ENCODE measurements at regions not wholly inside any gene's neighbourhood (a gene's known extent, or its start where the extent isn't known, plus 50 kb on each side); places are given as distances from the start of the nearest gene placed in this dataset.

DNA sequence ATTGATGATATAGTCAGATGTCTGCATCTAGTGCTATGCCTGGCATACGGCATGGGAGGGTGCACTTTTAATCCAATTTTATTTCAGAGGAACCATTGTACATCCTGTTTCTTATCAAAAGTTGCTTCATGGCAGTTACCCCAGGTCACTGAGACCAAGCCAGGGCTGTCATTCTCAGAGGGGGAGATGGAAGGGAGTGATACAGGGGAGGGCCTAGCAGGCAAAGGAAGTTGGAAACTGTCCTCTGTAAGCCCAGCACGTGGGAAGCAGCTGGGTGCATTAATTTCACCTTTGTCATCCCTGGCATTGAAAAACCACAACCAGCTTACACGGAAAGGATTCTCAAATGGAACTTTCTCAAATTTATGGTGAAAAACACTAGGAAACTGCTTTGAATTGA is 458.7 kb upstream of the ADAMTS5 start:
- intact Hi-C loops (cut with DNase I), result loop anchor here (10.0 kb wide), 2 partner anchors 139 to 1319 kb away; no protein-coding TSS in a partner anchor
- Histone ChIP-seq H3K4me3 (no peak overlapping the region), H3K27me3 (no peaks in the 10 kb centered on the region), H3K4me1 (peaks cover 8 to 39% of the 10 kb centered on the region in 2 donors), H3K27ac (peak overlapping the region; percentile 6 to 56), H3K9me3 (no peaks in the 10 kb centered on the region), H3K36me3 (no peaks in the 10 kb centered on the region)
- TF ChIP-seq, protein P1, sequence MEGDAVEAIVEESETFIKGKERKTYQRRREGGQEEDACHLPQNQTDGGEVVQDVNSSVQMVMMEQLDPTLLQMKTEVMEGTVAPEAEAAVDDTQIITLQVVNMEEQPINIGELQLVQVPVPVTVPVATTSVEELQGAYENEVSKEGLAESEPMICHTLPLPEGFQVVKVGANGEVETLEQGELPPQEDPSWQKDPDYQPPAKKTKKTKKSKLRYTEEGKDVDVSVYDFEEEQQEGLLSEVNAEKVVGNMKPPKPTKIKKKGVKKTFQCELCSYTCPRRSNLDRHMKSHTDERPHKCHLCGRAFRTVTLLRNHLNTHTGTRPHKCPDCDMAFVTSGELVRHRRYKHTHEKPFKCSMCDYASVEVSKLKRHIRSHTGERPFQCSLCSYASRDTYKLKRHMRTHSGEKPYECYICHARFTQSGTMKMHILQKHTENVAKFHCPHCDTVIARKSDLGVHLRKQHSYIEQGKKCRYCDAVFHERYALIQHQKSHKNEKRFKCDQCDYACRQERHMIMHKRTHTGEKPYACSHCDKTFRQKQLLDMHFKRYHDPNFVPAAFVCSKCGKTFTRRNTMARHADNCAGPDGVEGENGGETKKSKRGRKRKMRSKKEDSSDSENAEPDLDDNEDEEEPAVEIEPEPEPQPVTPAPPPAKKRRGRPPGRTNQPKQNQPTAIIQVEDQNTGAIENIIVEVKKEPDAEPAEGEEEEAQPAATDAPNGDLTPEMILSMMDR (IDR thresholded peaks at IDR 0.05), result no peak
- DNase-seq (ENCODE audit: low spot score in 2 of 2), result no peak

DNA sequence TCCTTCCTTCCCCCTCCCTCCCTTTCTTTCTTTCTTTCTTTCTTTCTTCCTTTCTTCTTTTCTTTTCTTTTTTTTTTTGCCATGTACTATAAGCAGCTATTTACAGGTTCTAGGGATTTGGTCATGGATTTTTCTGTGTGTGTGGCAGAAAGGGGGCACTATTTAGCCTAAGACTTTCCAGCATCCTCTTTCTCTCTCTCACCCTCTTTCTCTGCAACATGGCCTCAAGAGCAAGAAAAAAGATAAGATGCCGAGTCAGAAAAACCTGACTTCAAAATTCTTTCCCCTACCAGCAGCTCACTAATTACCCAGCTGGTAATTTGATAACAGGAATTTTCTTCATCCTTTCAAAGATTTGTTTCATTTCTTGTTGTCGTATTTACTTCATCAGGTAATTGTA is 458.3 kb upstream of the ADAMTS5 start:
- peaks cover 8 to 35% of the 10 kb centered on the region in 2 donors for H3K4me1 ChIP-seq
- peak overlapping the region; percentile 6 to 56 for H3K27ac ChIP-seq
- no peak for DNase-seq (ENCODE audit: low spot score in 2 of 2)
- H3K36me3 ChIP-seq, result no peaks in the 10 kb centered on the region
- TF ChIP-seq, protein P1 (IDR thresholded peaks at IDR 0.05), result no peak
- H3K4me3 ChIP-seq, result no peak overlapping the region
- no peaks in the 10 kb centered on the region for H3K9me3 ChIP-seq
- no peaks in the 10 kb centered on the region for H3K27me3 ChIP-seq
- intact Hi-C loops (cut with DNase I), result loop anchor here (10.0 kb wide), 2 partner anchors 140 to 1320 kb away; no protein-coding TSS in a partner anchor

DNA sequence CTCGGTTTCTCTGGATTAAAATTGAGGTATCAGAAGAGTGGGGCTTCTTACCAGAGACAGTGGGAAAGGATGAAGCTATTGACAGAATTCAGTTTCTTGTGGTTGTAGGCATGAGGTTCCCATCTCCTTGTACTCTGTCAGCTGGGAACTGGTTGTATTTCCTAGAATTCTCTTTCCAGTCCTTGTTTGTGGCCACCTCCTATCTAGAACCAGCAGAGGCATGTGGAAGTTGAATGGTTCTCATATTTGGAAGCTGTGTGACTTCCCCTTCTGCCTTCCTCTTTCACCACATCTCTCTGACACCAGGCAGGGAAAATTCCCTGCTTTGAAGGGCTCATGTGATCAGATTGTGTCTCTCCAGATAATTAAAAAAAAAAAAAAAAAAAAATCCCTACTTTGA is 457.7 kb upstream of the ADAMTS5 start:
- H3K27ac ChIP-seq, result peak overlapping the region; percentile 54 to 62

DNA sequence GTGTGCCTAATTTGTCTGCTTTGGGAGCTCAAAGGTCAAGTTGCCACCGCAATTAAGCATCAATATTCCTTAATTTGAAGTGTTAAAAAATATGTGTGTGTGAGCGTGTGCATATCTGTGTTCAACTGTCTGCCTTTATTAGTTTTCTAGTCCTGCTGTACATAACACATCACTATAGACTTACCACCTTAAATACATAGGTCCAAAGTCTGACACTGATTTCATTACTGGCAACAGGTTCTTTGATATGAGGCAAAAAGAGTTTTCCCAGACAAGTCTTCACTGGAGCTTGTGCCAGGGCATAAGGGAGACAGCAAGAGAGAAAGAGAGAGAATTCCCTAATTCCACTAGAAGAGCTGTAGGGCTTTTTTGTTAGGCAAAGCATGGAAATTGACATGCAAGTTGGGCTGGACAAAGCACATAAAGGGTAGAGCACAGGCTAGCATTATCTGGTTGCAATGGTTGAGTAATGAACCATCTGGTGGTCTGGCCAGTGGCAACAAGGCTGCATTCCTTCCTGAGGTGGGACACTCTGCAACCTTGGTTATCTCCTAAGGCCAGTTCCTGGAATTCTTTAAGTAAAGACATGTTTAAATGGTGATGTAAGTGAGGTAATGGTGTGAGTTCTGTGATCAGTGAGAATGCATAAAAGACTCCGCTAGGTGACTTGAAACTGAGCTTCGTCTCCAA is 457.2 kb upstream of the ADAMTS5 start:
- Histone ChIP-seq H3K9me3 (no peaks in the 10 kb centered on the region), H3K4me1 (peaks cover 8 to 29% of the 10 kb centered on the region in 2 donors), H3K36me3 (no peaks in the 10 kb centered on the region), H3K4me3 (no peak overlapping the region), H3K27me3 (no peaks in the 10 kb centered on the region), H3K27ac (peak overlapping the region; percentile 54 to 62)
- DNase-seq (ENCODE audit: low spot score in 2 of 2), result no peak
- intact Hi-C loops (cut with DNase I), result loop anchor here (5.0 to 10.0 kb wide), 3 partner anchors 141 to 1321 kb away; partner anchors contain the start of gene ADAMTS1
- TF ChIP-seq, protein P1 (IDR thresholded peaks at IDR 0.05), result no peak

More for the DNA sequence above, 457.7 kb upstream of the ADAMTS5 start:
- DNase-seq (ENCODE audit: low spot score in 2 of 2), result no peak
- Histone ChIP-seq H3K4me3 (no peak overlapping the region), H3K9me3 (no peaks in the 10 kb centered on the region), H3K36me3 (no peaks in the 10 kb centered on the region), H3K27me3 (no peaks in the 10 kb centered on the region), H3K4me1 (peaks cover 8 to 31% of the 10 kb centered on the region in 2 donors)
- intact Hi-C loops (cut with DNase I), result loop anchor here (5.0 to 10.0 kb wide), 3 partner anchors 140 to 1320 kb away; partner anchors contain the start of gene ADAMTS1
- TF ChIP-seq, protein P1 (IDR thresholded peaks at IDR 0.05), result no peak

- TF ChIP-seq, protein P1 (IDR thresholded peaks at IDR 0.05), result no peak
- Histone ChIP-seq H3K36me3 (no peaks in the 10 kb centered on the region), H3K27ac (peak overlapping the region; percentile 60 to 64), H3K27me3 (no peaks in the 10 kb centered on the region), H3K4me3 (no peak overlapping the region), H3K9me3 (no peaks in the 10 kb centered on the region), H3K4me1 (peaks cover 8 to 29% of the 10 kb centered on the region in 2 donors)
- DNase-seq (ENCODE audit: low spot score in 2 of 2), result peak; percentile 23 to 92
- intact Hi-C loops (cut with DNase I), result loop anchor here (5.0 to 10.0 kb wide), 3 partner anchors 142 to 1322 kb away; partner anchors contain the start of gene ADAMTS1
Measured at GRCh38 chr21:27423038-27423437, 456.1 kb upstream of the ADAMTS5 start.
